ENCODE measurements at regions not wholly inside any gene's neighbourhood (a gene's known extent, or its start where the extent isn't known, plus 50 kb on each side); places are given as distances from the start of the nearest gene placed in this dataset.

DNA sequence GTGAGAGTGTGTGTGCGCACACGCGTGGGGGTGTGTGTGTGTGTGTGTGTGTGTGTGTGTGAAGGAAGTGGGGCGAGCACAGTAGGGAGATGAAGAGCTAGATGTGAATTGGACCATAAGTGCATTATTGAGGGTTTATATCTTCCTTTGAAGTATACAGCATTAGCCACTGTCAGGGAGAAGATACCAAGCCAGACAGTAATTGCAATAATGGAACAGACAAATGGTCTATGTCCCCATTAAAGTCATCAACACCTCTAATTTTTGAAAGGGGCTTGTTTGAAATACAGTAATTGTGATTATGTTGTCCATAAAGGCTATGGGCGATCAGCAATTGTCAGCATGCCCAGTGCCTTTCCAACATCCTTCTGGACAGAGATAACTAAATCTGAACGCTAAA is 429.2 kb upstream of the NR2F2 start (continued):
- no peak for TF ChIP-seq EZH2phosphoT487 (IDR thresholded peaks at IDR 0.05; ENCODE audit: unreplicated experiment)
- TF ChIP-seq, protein P1, sequence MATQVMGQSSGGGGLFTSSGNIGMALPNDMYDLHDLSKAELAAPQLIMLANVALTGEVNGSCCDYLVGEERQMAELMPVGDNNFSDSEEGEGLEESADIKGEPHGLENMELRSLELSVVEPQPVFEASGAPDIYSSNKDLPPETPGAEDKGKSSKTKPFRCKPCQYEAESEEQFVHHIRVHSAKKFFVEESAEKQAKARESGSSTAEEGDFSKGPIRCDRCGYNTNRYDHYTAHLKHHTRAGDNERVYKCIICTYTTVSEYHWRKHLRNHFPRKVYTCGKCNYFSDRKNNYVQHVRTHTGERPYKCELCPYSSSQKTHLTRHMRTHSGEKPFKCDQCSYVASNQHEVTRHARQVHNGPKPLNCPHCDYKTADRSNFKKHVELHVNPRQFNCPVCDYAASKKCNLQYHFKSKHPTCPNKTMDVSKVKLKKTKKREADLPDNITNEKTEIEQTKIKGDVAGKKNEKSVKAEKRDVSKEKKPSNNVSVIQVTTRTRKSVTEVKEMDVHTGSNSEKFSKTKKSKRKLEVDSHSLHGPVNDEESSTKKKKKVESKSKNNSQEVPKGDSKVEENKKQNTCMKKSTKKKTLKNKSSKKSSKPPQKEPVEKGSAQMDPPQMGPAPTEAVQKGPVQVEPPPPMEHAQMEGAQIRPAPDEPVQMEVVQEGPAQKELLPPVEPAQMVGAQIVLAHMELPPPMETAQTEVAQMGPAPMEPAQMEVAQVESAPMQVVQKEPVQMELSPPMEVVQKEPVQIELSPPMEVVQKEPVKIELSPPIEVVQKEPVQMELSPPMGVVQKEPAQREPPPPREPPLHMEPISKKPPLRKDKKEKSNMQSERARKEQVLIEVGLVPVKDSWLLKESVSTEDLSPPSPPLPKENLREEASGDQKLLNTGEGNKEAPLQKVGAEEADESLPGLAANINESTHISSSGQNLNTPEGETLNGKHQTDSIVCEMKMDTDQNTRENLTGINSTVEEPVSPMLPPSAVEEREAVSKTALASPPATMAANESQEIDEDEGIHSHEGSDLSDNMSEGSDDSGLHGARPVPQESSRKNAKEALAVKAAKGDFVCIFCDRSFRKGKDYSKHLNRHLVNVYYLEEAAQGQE (IDR thresholded peaks at IDR 0.05; ENCODE audit: unreplicated experiment) = no peak
- TF ChIP-seq ETS1 (IDR thresholded peaks at IDR 0.05) = no peak
- TF ChIP-seq NANOG (IDR thresholded peaks at IDR 0.05; ENCODE audit: borderline replicate concordance) = no peak
- TF ChIP-seq STAT1 (IDR thresholded peaks at IDR 0.05; ENCODE audit: unreplicated experiment) = no peak

DNA sequence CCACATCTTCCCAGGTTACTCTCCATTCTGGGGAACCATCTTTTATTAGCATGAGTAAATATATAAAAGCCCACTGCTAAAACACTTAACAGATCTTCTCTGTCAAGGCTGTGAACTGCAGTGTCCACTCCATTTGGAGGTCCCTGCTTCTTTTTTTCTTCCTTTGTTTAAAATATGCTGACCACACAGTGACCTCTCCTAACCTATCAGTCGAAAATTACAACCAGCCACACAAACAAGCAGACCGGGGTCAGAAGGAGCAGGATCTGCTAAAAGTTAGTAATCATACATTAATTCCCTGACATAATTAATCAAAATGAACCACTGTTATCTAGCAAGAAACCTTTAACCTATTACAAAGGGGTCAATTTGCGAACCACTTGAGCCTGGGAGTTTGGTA is 427.9 kb upstream of the NR2F2 start:
- Mint-ChIP-seq H3K27me3 (ENCODE audit: insufficient read depth, low read depth, poor library complexity) (peaks cover 23% of the 10 kb centered on the region), H3K4me3 (no peak overlapping the region)
- TF ChIP-seq EZH2phosphoT487 (IDR thresholded peaks at IDR 0.05; ENCODE audit: unreplicated experiment) = no peak
- TF ChIP-seq ETS1 (IDR thresholded peaks at IDR 0.05) = no peak
- no peak for TF ChIP-seq NANOG (IDR thresholded peaks at IDR 0.05; ENCODE audit: borderline replicate concordance)
- TF ChIP-seq ZNF114 (CRISPR knock-in tag; IDR thresholded peaks at IDR 0.05) = no peak
- no peak for TF ChIP-seq CTCF (conservative IDR thresholded peaks at IDR 0.05; ENCODE audit: low read depth in 2 of 2)
- TF ChIP-seq STAT1 (IDR thresholded peaks at IDR 0.05; ENCODE audit: unreplicated experiment) = no peak
- no peak for TF ChIP-seq JUNB (IDR thresholded peaks at IDR 0.05; ENCODE audit: unreplicated experiment)
- TF ChIP-seq CREB1 (CRISPR knock-in tag; IDR thresholded peaks at IDR 0.05; ENCODE audit: low read depth) = no peak
- TF ChIP-seq, protein P1 (IDR thresholded peaks at IDR 0.05; ENCODE audit: unreplicated experiment) = no peak

More for the DNA sequence above, 427.9 kb upstream of the NR2F2 start:
- peaks cover 10% of the 10 kb centered on the region; the same call in 1 of the 2 replicates for H3K27me3 ChIP-seq (ENCODE audit: insufficient read depth)
- H3K27ac Mint-ChIP-seq = no peak overlapping the region
- no peaks in the 10 kb centered on the region for H4K20me1 ChIP-seq (replicated peaks; ENCODE audit: insufficient read depth)
- H3K4me1 Mint-ChIP-seq = peaks cover 9% of the 10 kb centered on the region; the same call in 2 of the 3 replicates
- H2AFZ ChIP-seq = no peak overlapping the region
- DNase-seq (ENCODE audit: low spot score) = no peak
- ATAC-seq = no peak
- H3K9me3 Mint-ChIP-seq = no peaks in the 10 kb centered on the region
- peaks cover 5% of the 10 kb centered on the region for H3K9me2 ChIP-seq (ENCODE audit: insufficient read depth)
- no peaks in the 10 kb centered on the region for H3K79me2 ChIP-seq (replicated peaks; ENCODE audit: insufficient read depth)
- no peaks in the 10 kb centered on the region for H3K36me3 ChIP-seq (ENCODE audit: insufficient read depth)
- H3K4me1 ChIP-seq (ENCODE audit: insufficient read depth) = no peaks in the 10 kb centered on the region
- no peak overlapping the region for H3K4me2 ChIP-seq
- no peaks in the 10 kb centered on the region for H3K36me3 Mint-ChIP-seq (ENCODE audit: low read depth)
- H3K27ac ChIP-seq (ENCODE audit: low read depth) = no peak overlapping the region
- H3K4me3 ChIP-seq = no peak overlapping the region
- no peaks in the 10 kb centered on the region for H3F3A ChIP-seq (replicated peaks; ENCODE audit: low read depth)
